HCT116 (cell line): ENCODE measurements at regions not wholly inside any gene's neighbourhood (a gene's known extent, or its start where the extent isn't known, plus 50 kb on each side); places are given as distances from the start of the nearest gene placed in this dataset.

Source experiments
- ELF1 ChIP-seq: IDR thresholded peaks from 2 replicates; pipeline ENCODE4 v1.6.1; 2012; ENCODE audit warnings: low read depth, borderline replicate concordance
- EZH2phosphoT487 ChIP-seq: fragments of 200-600 bp; IDR thresholded peaks from 2 replicates; pipeline ENCODE4 v1.6.1; 2018; ENCODE audit warnings: antibody characterized with exemption, borderline replicate concordance
- JUND ChIP-seq: IDR thresholded peaks from 2 replicates; pipeline ENCODE4 v1.6.1; 2012
- POLR2AphosphoS5 ChIP-seq: IDR thresholded peaks from 2 replicates; pipeline ENCODE4 v1.6.1; 2011; ENCODE audit warnings: mild to moderate bottlenecking, low read depth, low read length, moderate library complexity
- RAD21 ChIP-seq: IDR thresholded peaks from 2 replicates; pipeline ENCODE4 v1.6.1; 2012; ENCODE audit warnings: low read depth, mild to moderate bottlenecking
- SIN3A ChIP-seq: IDR thresholded peaks from 2 replicates; pipeline ENCODE4 v1.6.1; 2012; ENCODE audit warnings: low read depth
- SRF ChIP-seq: IDR thresholded peaks from 2 replicates; pipeline ENCODE4 v1.6.1; 2012; ENCODE audit warnings: low read depth
- YY1 ChIP-seq: IDR thresholded peaks from 2 replicates; pipeline ENCODE4 v1.6.1; 2011; ENCODE audit warnings: low read length, low read depth, moderate library complexity, mild to moderate bottlenecking; ENCODE audit not compliant: insufficient replicate concordance; ENCODE audit errors: extremely low read depth
- ZNF274 ChIP-seq: fragments of 200-500 bp; sonication (Bioruptor generic); IDR thresholded peaks from 2 replicates; pipeline ENCODE4 v1.6.1; 2014; ENCODE audit warnings: mild to moderate bottlenecking, low read depth, low read length, inconsistent platforms
- TF ChIP-seq, protein P1 (sequence below): IDR thresholded peaks from 2 replicates; pipeline ENCODE4 v1.6.1; 2012; ENCODE audit warnings: low read depth
- TF ChIP-seq, protein P2 (sequence below), 3 experiments: fragments of 200-600 bp in 1 of 3; sonication (generic) in 1 of 3; IDR thresholded peaks in 2 of 3; conservative IDR thresholded peaks in 1 of 3; 2 replicates each; pipeline ENCODE4 v1.5.1; 2012 to 2017; ENCODE audit warnings: low read depth in 2 of 3, low read length in 2 of 3, antibody characterized with exemption in 1 of 3, borderline replicate concordance in 1 of 3, control low read depth in 1 of 3, mild to moderate bottlenecking in 1 of 3, mixed read lengths in 1 of 3, mixed run types in 1 of 3, moderate library complexity in 1 of 3; ENCODE audit not compliant: insufficient read depth in 1 of 3

DNA sequence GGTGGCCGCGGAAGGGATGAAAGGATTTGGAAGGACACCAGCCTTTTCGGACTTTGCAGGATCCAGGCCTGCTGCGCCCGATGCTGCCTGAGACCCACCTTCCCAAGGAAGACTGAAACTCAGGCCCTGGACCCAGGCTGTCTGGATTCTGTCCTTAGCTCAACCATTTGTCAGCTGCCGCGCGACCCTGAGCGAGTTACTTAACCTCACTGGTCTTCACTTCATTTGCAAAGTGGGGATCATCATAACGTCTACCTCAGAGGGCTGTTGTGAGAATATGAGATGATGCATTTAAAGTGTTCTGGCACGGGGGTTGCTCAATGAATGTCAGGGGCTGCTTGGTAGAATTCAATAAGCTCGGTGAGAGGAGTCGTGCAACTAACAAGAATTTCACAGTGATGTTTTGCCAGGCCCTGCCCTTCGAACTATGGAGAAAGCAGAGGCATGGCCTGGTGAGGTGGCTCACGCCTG, 104.2 kb upstream of the PRDM1 start:
- TF ChIP-seq, protein P1, sequence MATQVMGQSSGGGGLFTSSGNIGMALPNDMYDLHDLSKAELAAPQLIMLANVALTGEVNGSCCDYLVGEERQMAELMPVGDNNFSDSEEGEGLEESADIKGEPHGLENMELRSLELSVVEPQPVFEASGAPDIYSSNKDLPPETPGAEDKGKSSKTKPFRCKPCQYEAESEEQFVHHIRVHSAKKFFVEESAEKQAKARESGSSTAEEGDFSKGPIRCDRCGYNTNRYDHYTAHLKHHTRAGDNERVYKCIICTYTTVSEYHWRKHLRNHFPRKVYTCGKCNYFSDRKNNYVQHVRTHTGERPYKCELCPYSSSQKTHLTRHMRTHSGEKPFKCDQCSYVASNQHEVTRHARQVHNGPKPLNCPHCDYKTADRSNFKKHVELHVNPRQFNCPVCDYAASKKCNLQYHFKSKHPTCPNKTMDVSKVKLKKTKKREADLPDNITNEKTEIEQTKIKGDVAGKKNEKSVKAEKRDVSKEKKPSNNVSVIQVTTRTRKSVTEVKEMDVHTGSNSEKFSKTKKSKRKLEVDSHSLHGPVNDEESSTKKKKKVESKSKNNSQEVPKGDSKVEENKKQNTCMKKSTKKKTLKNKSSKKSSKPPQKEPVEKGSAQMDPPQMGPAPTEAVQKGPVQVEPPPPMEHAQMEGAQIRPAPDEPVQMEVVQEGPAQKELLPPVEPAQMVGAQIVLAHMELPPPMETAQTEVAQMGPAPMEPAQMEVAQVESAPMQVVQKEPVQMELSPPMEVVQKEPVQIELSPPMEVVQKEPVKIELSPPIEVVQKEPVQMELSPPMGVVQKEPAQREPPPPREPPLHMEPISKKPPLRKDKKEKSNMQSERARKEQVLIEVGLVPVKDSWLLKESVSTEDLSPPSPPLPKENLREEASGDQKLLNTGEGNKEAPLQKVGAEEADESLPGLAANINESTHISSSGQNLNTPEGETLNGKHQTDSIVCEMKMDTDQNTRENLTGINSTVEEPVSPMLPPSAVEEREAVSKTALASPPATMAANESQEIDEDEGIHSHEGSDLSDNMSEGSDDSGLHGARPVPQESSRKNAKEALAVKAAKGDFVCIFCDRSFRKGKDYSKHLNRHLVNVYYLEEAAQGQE = no peak
- TF ChIP-seq, protein P2, sequence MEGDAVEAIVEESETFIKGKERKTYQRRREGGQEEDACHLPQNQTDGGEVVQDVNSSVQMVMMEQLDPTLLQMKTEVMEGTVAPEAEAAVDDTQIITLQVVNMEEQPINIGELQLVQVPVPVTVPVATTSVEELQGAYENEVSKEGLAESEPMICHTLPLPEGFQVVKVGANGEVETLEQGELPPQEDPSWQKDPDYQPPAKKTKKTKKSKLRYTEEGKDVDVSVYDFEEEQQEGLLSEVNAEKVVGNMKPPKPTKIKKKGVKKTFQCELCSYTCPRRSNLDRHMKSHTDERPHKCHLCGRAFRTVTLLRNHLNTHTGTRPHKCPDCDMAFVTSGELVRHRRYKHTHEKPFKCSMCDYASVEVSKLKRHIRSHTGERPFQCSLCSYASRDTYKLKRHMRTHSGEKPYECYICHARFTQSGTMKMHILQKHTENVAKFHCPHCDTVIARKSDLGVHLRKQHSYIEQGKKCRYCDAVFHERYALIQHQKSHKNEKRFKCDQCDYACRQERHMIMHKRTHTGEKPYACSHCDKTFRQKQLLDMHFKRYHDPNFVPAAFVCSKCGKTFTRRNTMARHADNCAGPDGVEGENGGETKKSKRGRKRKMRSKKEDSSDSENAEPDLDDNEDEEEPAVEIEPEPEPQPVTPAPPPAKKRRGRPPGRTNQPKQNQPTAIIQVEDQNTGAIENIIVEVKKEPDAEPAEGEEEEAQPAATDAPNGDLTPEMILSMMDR (IDR thresholded peaks at IDR 0.05 in 2 of 3, conservative IDR thresholded peaks at IDR 0.05 in 1 of 3; ENCODE audit: borderline replicate concordance in 1 of 3, insufficient read depth in 1 of 3, low read depth in 2 of 3, low read length in 2 of 3) = no peak
- TF ChIP-seq ELF1 (no peak), POLR2AphosphoS5 (no peak), SIN3A (no peak), YY1 (no peak), EZH2phosphoT487 (no peak), JUND (no peak), SRF (no peak), ZNF274 (no peak), RAD21 (no peak)
